ENCODE measurements at regions not wholly inside any gene's neighbourhood (a gene's known extent, or its start where the extent isn't known, plus 50 kb on each side); places are given as distances from the start of the nearest gene placed in this dataset.

GRCh38 chr17:73819440-73820395, 175.5 kb upstream of the SDK2 start:
- DNase-seq, result no peak

- DNase-seq, result peak; percentile 71
Observed at GRCh38 chr17:73820686-73821448, 176.6 kb upstream of the SDK2 start.

- DNase-seq, result no peak
Observed at GRCh38 chr17:73821665-73822064, 177.4 kb upstream of the SDK2 start.

- DNase-seq, result no peak
Observed at GRCh38 chr17:73822371-73822770, 178.1 kb upstream of the SDK2 start.

- no peak for DNase-seq
Observed at GRCh38 chr17:73823684-73824083, 179.4 kb upstream of the SDK2 start.

- DNase-seq, result peak; percentile 87
Observed at GRCh38 chr17:73824321-73824720, 180.1 kb upstream of the SDK2 start.

- no peak for DNase-seq
Observed at GRCh38 chr17:73826181-73826871, 182.1 kb upstream of the SDK2 start.

GRCh38 chr17:73826872-73827228, 182.6 kb upstream of the SDK2 start:
- DNase-seq, result no peak

GRCh38 chr17:73827627-73828291, 183.5 kb upstream of the SDK2 start:
- peak; percentile 92 for DNase-seq

GRCh38 chr17:73829676-73830280, 185.5 kb upstream of the SDK2 start:
- DNase-seq, result no peak

GRCh38 chr17:73831699-73832098, 187.5 kb upstream of the SDK2 start:
- DNase-seq, result no peak

- DNase-seq, result no peak
Observed at GRCh38 chr17:73833775-73834488, 189.7 kb upstream of the SDK2 start.

GRCh38 chr17:73834684-73835343, 190.6 kb upstream of the SDK2 start:
- no peak for DNase-seq

GRCh38 chr17:73835605-73836004, 191.4 kb upstream of the SDK2 start:
- DNase-seq, result no peak

GRCh38 chr17:73838815-73839214, 194.6 kb upstream of the SDK2 start:
- DNase-seq, result no peak

- no peak for DNase-seq
Observed at GRCh38 chr17:73840829-73841228, 196.6 kb upstream of the SDK2 start.

- no peak for DNase-seq
Observed at GRCh38 chr17:73841431-73842060, 197.3 kb upstream of the SDK2 start.

GRCh38 chr17:73847952-73848351, 203.7 kb upstream of the SDK2 start:
- DNase-seq, result no peak

- no peak for DNase-seq
Observed at GRCh38 chr17:73850426-73850825, 206.2 kb upstream of the SDK2 start.

- DNase-seq, result no peak
Observed at GRCh38 chr17:73851091-73851490, 206.8 kb upstream of the SDK2 start.

GRCh38 chr17:73851921-73852320, 207.7 kb upstream of the SDK2 start:
- DNase-seq, result no peak

All from islet precursor cell (in vitro differentiated cells).